ENCODE measurements at regions not wholly inside any gene's neighbourhood (a gene's known extent, or its start where the extent isn't known, plus 50 kb on each side); places are given as distances from the start of the nearest gene placed in this dataset.

DNA sequence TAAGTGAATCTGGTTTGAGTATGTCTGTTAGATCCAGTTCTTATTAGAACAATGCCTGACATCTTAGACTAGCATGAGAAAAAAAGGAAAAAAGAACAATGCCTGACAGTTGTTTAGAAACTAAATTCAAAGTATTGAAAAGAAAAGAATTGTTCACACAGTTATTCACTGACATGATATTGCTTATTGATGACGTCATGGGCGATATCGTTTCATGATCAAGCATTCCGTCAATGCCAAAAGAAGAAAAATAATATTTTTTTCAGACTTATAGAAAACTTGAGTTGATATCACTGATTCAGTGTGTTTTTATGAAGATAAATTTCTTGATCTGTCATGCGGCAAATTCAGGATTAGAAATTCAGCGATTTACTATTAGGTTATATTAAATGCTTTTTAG lies 196.5 kb upstream of the AGR3 start:
- no peaks in the 10 kb centered on the region for H3F3A ChIP-seq (ENCODE audit: insufficient read depth, low read length)
- no peaks in the 10 kb centered on the region for H4K20me1 ChIP-seq (ENCODE audit: insufficient read depth, low read length)
- H3K9me2 ChIP-seq (replicated peaks; ENCODE audit: insufficient read depth, low read length) = no peaks in the 10 kb centered on the region
- no peaks in the 10 kb centered on the region for H3K9me3 ChIP-seq (replicated peaks; ENCODE audit: insufficient read depth, low read length)
- H3K9ac ChIP-seq (ENCODE audit: low read length) = no peak overlapping the region
- no peak overlapping the region for H2AFZ ChIP-seq (ENCODE audit: low read length)
- H3K27me3 ChIP-seq (replicated peaks; ENCODE audit: insufficient read depth, low read length) = no peaks in the 10 kb centered on the region
- H3K4me1 ChIP-seq (ENCODE audit: low read length) = no peaks in the 10 kb centered on the region
- H3K27ac ChIP-seq (ENCODE audit: low read length) = no peak overlapping the region
- no peaks in the 10 kb centered on the region for H3K36me3 ChIP-seq (replicated peaks; ENCODE audit: insufficient read depth, low read length)
- H3K4me2 ChIP-seq (ENCODE audit: low read depth, low read length) = no peak overlapping the region
- no peak overlapping the region for H3K4me3 ChIP-seq (ENCODE audit: low read length)
- H3K79me2 ChIP-seq (ENCODE audit: low read length) = no peaks in the 10 kb centered on the region
- DNase-seq = no peak
- TF ChIP-seq EZH2phosphoT487 (IDR thresholded peaks at IDR 0.05; ENCODE audit: low read length) (no peak), EZH2 (optimal IDR thresholded peaks at IDR 0.05; ENCODE audit: low read depth, low read length) (no peak)
- TF ChIP-seq, protein P1, sequence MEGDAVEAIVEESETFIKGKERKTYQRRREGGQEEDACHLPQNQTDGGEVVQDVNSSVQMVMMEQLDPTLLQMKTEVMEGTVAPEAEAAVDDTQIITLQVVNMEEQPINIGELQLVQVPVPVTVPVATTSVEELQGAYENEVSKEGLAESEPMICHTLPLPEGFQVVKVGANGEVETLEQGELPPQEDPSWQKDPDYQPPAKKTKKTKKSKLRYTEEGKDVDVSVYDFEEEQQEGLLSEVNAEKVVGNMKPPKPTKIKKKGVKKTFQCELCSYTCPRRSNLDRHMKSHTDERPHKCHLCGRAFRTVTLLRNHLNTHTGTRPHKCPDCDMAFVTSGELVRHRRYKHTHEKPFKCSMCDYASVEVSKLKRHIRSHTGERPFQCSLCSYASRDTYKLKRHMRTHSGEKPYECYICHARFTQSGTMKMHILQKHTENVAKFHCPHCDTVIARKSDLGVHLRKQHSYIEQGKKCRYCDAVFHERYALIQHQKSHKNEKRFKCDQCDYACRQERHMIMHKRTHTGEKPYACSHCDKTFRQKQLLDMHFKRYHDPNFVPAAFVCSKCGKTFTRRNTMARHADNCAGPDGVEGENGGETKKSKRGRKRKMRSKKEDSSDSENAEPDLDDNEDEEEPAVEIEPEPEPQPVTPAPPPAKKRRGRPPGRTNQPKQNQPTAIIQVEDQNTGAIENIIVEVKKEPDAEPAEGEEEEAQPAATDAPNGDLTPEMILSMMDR (IDR thresholded peaks at IDR 0.05; ENCODE audit: low read length) = no peak

DNA sequence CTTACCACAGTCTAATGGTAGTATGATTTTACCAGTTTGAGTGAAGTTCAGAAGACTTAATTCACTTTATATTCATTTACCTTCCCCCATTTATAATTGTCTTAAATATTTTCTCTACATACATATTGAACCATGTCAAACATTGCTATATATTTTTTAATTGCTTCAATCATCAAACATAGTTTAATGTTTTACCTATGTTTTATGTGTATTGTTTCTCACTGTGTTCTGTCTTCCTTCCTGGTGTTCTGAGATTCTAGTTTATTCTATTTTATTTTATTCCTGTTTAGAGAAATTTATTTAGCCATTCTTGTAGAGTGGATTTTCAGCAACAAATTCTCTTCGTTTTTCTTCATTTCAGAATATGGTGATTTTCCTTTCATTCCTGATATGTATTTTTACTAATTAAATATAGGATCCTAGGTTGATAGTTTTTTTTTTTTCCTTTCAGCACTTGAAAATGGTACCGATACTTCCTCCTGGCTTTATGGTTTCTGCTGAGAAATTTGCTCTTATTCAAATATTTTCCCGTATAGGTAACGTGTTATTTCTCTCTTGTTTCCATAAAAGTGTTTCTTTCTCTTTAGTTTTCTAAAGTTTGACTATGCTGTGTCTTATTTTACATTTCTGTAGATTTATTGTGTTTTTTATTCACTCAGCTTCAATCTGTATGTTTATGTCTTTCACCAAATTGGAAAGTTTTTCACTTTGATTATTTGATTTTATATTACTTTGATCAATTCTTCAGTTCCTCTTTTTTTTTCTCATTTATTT lies 201.8 kb upstream of the AGR3 start:
- no peak for DNase-seq
- TF ChIP-seq EZH2phosphoT487 (IDR thresholded peaks at IDR 0.05; ENCODE audit: low read length) (no peak), EZH2 (optimal IDR thresholded peaks at IDR 0.05; ENCODE audit: low read depth, low read length) (no peak)
- TF ChIP-seq, protein P1 (IDR thresholded peaks at IDR 0.05; ENCODE audit: low read length) = no peak
- H3F3A ChIP-seq (ENCODE audit: insufficient read depth, low read length) = no peaks in the 10 kb centered on the region
- no peak overlapping the region for H3K4me2 ChIP-seq (ENCODE audit: low read depth, low read length)
- no peaks in the 10 kb centered on the region for H3K9me2 ChIP-seq (replicated peaks; ENCODE audit: insufficient read depth, low read length)
- H4K20me1 ChIP-seq (ENCODE audit: insufficient read depth, low read length) = no peaks in the 10 kb centered on the region
- no peaks in the 10 kb centered on the region for H3K27me3 ChIP-seq (replicated peaks; ENCODE audit: insufficient read depth, low read length)
- H3K36me3 ChIP-seq (replicated peaks; ENCODE audit: insufficient read depth, low read length) = no peaks in the 10 kb centered on the region
- no peak overlapping the region for H3K9ac ChIP-seq (ENCODE audit: low read length)
- no peak overlapping the region for H3K4me3 ChIP-seq (ENCODE audit: low read length)
- no peaks in the 10 kb centered on the region for H3K9me3 ChIP-seq (replicated peaks; ENCODE audit: insufficient read depth, low read length)
- H3K79me2 ChIP-seq (ENCODE audit: low read length) = no peaks in the 10 kb centered on the region
- no peaks in the 10 kb centered on the region for H3K4me1 ChIP-seq (ENCODE audit: low read length)
- no peak overlapping the region for H3K27ac ChIP-seq (ENCODE audit: low read length)
- no peak overlapping the region for H2AFZ ChIP-seq (ENCODE audit: low read length)

DNA sequence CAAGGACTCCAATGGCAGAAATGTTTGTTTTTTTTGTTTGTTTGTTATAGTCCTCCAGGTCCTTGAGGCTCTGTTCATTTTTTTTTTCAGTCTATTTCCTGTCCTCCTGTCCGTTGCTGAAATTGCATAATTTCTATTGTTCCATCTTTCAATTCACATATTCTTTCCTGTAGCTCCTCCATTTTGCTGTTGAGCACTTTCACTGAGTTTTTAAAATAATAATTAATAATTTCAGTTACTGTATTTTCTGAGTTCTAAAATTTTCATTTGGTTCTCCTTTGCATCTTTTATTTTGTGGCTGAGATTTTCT lies 202.3 kb upstream of the AGR3 start:
- H3K79me2 ChIP-seq (ENCODE audit: low read length) = no peaks in the 10 kb centered on the region
- no peaks in the 10 kb centered on the region for H3K27me3 ChIP-seq (replicated peaks; ENCODE audit: insufficient read depth, low read length)
- H3F3A ChIP-seq (ENCODE audit: insufficient read depth, low read length) = no peaks in the 10 kb centered on the region
- H2AFZ ChIP-seq (ENCODE audit: low read length) = no peak overlapping the region
- no peak overlapping the region for H3K9ac ChIP-seq (ENCODE audit: low read length)
- no peaks in the 10 kb centered on the region for H3K9me3 ChIP-seq (replicated peaks; ENCODE audit: insufficient read depth, low read length)
- no peak overlapping the region for H3K27ac ChIP-seq (ENCODE audit: low read length)
- no peaks in the 10 kb centered on the region for H3K9me2 ChIP-seq (replicated peaks; ENCODE audit: insufficient read depth, low read length)
- H4K20me1 ChIP-seq (ENCODE audit: insufficient read depth, low read length) = no peaks in the 10 kb centered on the region
- no peaks in the 10 kb centered on the region for H3K36me3 ChIP-seq (replicated peaks; ENCODE audit: insufficient read depth, low read length)
- no peak for DNase-seq
- no peak overlapping the region for H3K4me3 ChIP-seq (ENCODE audit: low read length)
- no peak overlapping the region for H3K4me2 ChIP-seq (ENCODE audit: low read depth, low read length)
- no peaks in the 10 kb centered on the region for H3K4me1 ChIP-seq (ENCODE audit: low read length)
- TF ChIP-seq, protein P1 (IDR thresholded peaks at IDR 0.05; ENCODE audit: low read length) = no peak
- TF ChIP-seq EZH2phosphoT487 (IDR thresholded peaks at IDR 0.05; ENCODE audit: low read length) = no peak
- no peak for TF ChIP-seq EZH2 (optimal IDR thresholded peaks at IDR 0.05; ENCODE audit: low read depth, low read length)

Measured in MM.1S (cell line).